Activated CD4-positive, alpha-beta T cell treated with anti-CD3 and anti-CD28 coated beads, Interleukin-2, amount 50 U/mL, for 24 hours (primary cell): ENCODE measurements at regions not wholly inside any gene's neighbourhood (a gene's known extent, or its start where the extent isn't known, plus 50 kb on each side); places are given as distances from the start of the nearest gene placed in this dataset.

ENCODE experiments used
- DNase-seq, 2 donors: peaks; one replicate each; pipeline ENCODE4 v3.0.0-alpha.2; 2020; ENCODE audit warnings: low read depth in 1 of 2, low spot score in 1 of 2

GRCh38 chr4:108370291-108371141 is 201.8 kb upstream of the LEF1 start:
- DNase-seq, result peak in 1 of 2 donors; percentile 42

GRCh38 chr4:108369035-108369655 is 200.4 kb upstream of the LEF1 start:
- DNase-seq, result no peak

- no peak for DNase-seq
These were observed 199.0 kb upstream of the LEF1 start for GRCh38 chr4:108367751-108368150.

- no peak for DNase-seq
These were observed 198.0 kb upstream of the LEF1 start for GRCh38 chr4:108366716-108367115.

- no peak for DNase-seq
These were observed 196.8 kb upstream of the LEF1 start for GRCh38 chr4:108365551-108365950.

- DNase-seq, result no peak
These were observed 193.2 kb upstream of the LEF1 start for GRCh38 chr4:108361886-108362285.

GRCh38 chr4:108361446-108361820 is 192.7 kb upstream of the LEF1 start:
- DNase-seq, result no peak

GRCh38 chr4:108360754-108361445 is 192.2 kb upstream of the LEF1 start:
- DNase-seq, result no peak

GRCh38 chr4:108359986-108360681 is 191.4 kb upstream of the LEF1 start:
- no peak for DNase-seq

- DNase-seq, result peak in 1 of 2 donors; percentile 25
These were observed 190.6 kb upstream of the LEF1 start for GRCh38 chr4:108359130-108359985.

GRCh38 chr4:108355902-108356535 is 187.3 kb upstream of the LEF1 start:
- DNase-seq, result no peak

- DNase-seq, result peak in 1 of 2 donors; percentile 36
These were observed 186.6 kb upstream of the LEF1 start for GRCh38 chr4:108355186-108355901.

- DNase-seq, result no peak
These were observed 184.1 kb upstream of the LEF1 start for GRCh38 chr4:108352664-108353308.

GRCh38 chr4:108351791-108352190 is 183.1 kb upstream of the LEF1 start:
- no peak for DNase-seq

GRCh38 chr4:108350332-108350731 is 181.6 kb upstream of the LEF1 start:
- DNase-seq, result no peak

- DNase-seq, result no peak
These were observed 178.1 kb upstream of the LEF1 start for GRCh38 chr4:108346818-108347210.

- no peak for DNase-seq
These were observed 177.4 kb upstream of the LEF1 start for GRCh38 chr4:108345862-108346817.
